ENCODE measurements at regions not wholly inside any gene's neighbourhood (a gene's known extent, or its start where the extent isn't known, plus 50 kb on each side); places are given as distances from the start of the nearest gene placed in this dataset.

DNA sequence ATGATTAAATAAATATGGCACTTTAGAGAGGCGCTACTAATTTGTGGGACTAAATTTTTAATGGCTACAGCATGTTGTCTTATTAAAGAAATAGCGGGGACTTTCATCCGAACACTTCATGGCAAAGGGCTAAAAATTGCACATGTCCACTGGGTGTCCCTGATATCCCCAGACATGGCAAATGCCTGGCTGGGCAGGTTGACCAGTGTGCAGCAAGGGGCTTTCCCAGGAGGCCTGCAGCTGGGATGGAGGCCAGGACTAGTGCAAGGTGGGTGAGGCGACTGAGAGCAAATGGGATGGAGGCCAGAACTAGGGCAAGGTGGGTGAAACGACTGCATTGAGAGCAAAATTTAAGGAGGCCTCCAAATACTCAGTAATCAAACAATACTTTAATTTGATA lies 167.4 kb upstream of the SMAD3 start:
- TF ChIP-seq ZNF416 (CRISPR knock-in tag; IDR thresholded peaks at IDR 0.05) (no peak), ZBTB21 (CRISPR knock-in tag; IDR thresholded peaks at IDR 0.05; ENCODE audit: borderline replicate concordance) (no peak), SOX15 (CRISPR knock-in tag; IDR thresholded peaks at IDR 0.05) (no peak)
- TF ChIP-seq, protein P1, sequence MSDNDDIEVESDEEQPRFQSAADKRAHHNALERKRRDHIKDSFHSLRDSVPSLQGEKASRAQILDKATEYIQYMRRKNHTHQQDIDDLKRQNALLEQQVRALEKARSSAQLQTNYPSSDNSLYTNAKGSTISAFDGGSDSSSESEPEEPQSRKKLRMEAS (CRISPR knock-in tag; IDR thresholded peaks at IDR 0.05) = no peak
